ENCODE measurements at regions not wholly inside any gene's neighbourhood (a gene's known extent, or its start where the extent isn't known, plus 50 kb on each side); places are given as distances from the start of the nearest gene placed in this dataset.

DNA sequence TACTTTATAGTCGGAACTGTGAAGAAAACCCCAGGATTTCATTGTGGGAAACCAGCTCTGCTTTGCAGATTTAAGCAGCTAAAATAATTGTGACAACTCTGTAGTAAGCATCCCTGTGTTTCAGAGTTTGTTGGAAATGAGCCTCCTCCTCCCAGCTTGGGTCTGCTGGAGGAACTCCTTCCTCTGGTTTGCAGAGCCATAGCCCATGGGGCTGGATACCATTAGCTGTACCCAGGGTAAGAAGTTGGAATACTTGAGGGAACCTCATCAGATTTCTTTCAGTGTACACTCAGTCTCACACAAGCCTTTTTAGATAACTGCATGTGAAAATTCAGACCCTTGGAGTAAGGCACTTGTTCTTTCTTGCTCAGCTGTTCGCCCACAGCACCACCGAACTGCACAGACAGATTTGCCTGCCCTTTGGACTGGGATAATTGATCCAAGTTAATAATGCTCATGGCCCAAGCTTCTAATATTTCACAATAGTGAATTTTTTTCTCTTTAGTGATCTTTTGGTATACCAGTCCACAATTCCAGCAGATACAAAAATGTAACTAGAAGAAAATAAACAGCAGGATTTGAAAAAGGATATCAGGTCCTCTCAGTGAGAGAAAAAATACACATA is 467.4 kb upstream of the FZD8 start:
- TF ChIP-seq, protein P1, sequence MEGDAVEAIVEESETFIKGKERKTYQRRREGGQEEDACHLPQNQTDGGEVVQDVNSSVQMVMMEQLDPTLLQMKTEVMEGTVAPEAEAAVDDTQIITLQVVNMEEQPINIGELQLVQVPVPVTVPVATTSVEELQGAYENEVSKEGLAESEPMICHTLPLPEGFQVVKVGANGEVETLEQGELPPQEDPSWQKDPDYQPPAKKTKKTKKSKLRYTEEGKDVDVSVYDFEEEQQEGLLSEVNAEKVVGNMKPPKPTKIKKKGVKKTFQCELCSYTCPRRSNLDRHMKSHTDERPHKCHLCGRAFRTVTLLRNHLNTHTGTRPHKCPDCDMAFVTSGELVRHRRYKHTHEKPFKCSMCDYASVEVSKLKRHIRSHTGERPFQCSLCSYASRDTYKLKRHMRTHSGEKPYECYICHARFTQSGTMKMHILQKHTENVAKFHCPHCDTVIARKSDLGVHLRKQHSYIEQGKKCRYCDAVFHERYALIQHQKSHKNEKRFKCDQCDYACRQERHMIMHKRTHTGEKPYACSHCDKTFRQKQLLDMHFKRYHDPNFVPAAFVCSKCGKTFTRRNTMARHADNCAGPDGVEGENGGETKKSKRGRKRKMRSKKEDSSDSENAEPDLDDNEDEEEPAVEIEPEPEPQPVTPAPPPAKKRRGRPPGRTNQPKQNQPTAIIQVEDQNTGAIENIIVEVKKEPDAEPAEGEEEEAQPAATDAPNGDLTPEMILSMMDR (IDR thresholded peaks at IDR 0.05): no peak
- TF ChIP-seq POLR2AphosphoS5 (IDR thresholded peaks at IDR 0.05): no peak
